ENCODE measurements at regions not wholly inside any gene's neighbourhood (a gene's known extent, or its start where the extent isn't known, plus 50 kb on each side); places are given as distances from the start of the nearest gene placed in this dataset.

- Histone ChIP-seq H3K9ac (ENCODE audit: low read depth in 2 of 2, low read length in 2 of 2) (no peak overlapping the region), H3K27me3 (no peaks in the 10 kb centered on the region)
These were observed 187.5 kb downstream of the TM9SF2 start for GRCh38 chr13:99688776-99689175.

DNA sequence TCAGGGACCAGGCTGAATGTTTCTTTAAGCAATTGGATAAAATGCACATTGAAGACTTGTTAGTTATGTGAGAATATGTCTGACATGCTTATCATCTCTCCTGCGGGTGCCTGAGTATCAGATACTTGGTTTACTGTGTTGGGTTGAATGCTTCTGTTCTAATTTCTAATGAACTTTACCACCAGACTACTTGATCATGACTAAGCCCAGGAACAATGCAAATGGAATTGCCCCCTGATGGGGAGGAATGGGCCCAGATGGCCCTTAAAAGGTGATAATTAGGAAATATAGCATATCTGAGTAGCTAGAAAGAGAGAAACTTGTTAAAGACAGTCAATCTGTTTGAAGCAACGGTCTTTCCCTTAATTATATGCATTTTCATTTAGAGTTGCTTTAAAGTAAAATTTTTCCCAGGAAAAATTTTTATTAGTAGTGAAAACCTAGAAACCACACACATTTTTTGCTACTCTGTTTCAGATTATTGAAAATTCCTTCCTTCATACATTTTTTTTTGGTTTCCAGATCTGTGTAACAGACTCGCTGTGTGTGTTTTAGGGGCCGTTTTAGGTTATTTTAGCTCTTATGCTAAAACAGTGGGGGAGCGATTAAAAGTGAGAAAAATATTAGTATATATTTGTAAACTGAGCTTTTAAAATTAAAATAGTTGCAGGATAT, 186.6 kb downstream of the TM9SF2 start:
- intact Hi-C loops (cut with DNase I), result no loop called here
- no peaks in the 10 kb centered on the region for H3K9me3 ChIP-seq
- H3K4me1 ChIP-seq, result no peaks in the 10 kb centered on the region
- no peak overlapping the region for H3K9ac ChIP-seq (ENCODE audit: low read depth in 2 of 2, low read length in 2 of 2)
- H3K27ac ChIP-seq, result no peak overlapping the region
- H3K27me3 ChIP-seq, result no peaks in the 10 kb centered on the region
- no peak overlapping the region for H3K4me3 ChIP-seq
- no peak for TF ChIP-seq CTCF (IDR thresholded peaks at IDR 0.05)
- DNase-seq, result no peak
- no peaks in the 10 kb centered on the region for H3K36me3 ChIP-seq

More at GRCh38 chr13:99688776-99689175, 187.5 kb downstream of the TM9SF2 start:
- no peak for TF ChIP-seq CTCF (IDR thresholded peaks at IDR 0.05)
- no peaks in the 10 kb centered on the region for H3K36me3 ChIP-seq
- no peak overlapping the region for H3K4me3 ChIP-seq
- intact Hi-C loops (cut with DNase I), result no loop called here
- no peak overlapping the region for H3K27ac ChIP-seq
- no peaks in the 10 kb centered on the region for H3K9me3 ChIP-seq
- DNase-seq, result no peak
- no peaks in the 10 kb centered on the region for H3K4me1 ChIP-seq

DNA sequence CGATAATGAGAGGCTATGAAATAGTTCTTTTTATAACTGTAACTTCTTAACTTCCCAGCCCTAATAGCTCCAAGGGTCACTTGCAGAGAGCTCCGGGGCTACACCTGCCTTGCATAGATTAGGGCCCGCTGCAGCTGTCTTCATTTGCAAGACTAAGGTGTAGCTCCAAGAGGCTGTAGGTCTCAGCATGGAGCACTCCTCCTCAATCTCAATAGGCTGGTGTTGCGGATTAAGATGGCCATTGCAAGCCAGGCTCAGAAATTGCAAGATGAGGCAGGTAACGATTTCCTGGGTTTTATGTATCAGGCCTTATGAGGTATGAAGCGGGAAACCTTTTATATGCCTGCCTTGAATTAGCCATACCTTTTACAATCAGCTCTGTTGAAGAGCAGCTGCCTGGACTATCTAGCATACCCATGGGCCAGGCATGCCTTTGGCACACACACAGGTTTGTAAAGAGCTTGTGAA, 185.7 kb downstream of the TM9SF2 start:
- TF ChIP-seq CTCF (IDR thresholded peaks at IDR 0.05), result no peak
- Histone ChIP-seq H3K9me3 (no peaks in the 10 kb centered on the region), H3K4me3 (no peak overlapping the region), H3K27me3 (no peaks in the 10 kb centered on the region), H3K4me1 (no peaks in the 10 kb centered on the region), H3K36me3 (no peaks in the 10 kb centered on the region), H3K27ac (peak overlapping the region; percentile 3), H3K9ac (ENCODE audit: low read depth in 2 of 2, low read length in 2 of 2) (no peak overlapping the region)
- intact Hi-C loops (cut with DNase I), result no loop called here
- DNase-seq, result peak; percentile 40

- no peaks in the 10 kb centered on the region for H3K36me3 ChIP-seq
- intact Hi-C loops (cut with DNase I), result no loop called here
- H3K9me3 ChIP-seq, result no peaks in the 10 kb centered on the region
- no peaks in the 10 kb centered on the region for H3K27me3 ChIP-seq
- no peak for TF ChIP-seq CTCF (IDR thresholded peaks at IDR 0.05)
- H3K9ac ChIP-seq (ENCODE audit: low read depth in 2 of 2, low read length in 2 of 2), result no peak overlapping the region
- H3K4me1 ChIP-seq, result no peaks in the 10 kb centered on the region
- H3K27ac ChIP-seq, result no peak overlapping the region
- no peak overlapping the region for H3K4me3 ChIP-seq
- peak; percentile 62 for DNase-seq
These were observed 184.9 kb downstream of the TM9SF2 start for GRCh38 chr13:99686157-99686572.

DNA sequence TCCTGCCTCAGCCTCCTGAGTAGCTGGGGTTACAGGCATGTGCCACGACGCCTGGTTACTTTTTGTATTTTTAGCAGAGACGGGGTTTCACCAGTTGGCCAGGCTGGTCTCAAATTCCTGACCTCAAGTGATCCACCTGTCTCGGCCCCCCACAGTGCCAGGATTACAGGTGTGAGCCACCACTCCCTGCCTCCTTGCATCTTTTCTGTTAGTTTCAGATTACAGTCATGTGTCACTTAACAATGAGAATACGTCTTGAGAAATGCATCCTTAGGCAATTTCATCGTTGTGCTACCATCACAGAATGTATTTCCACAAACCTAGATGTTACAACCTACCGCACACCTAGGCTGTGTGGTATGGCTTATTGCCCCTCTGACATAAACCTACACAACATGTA, 180.4 kb downstream of the TM9SF2 start:
- no peaks in the 10 kb centered on the region for H3K36me3 ChIP-seq
- TF ChIP-seq CTCF (IDR thresholded peaks at IDR 0.05), result no peak
- no peak overlapping the region for H3K4me3 ChIP-seq
- DNase-seq, result no peak
- H3K9ac ChIP-seq (ENCODE audit: low read depth in 2 of 2, low read length in 2 of 2), result no peak overlapping the region
- no peaks in the 10 kb centered on the region for H3K27me3 ChIP-seq
- intact Hi-C loops (cut with DNase I), result no loop called here
- H3K27ac ChIP-seq, result no peak overlapping the region
- H3K4me1 ChIP-seq, result no peaks in the 10 kb centered on the region
- no peaks in the 10 kb centered on the region for H3K9me3 ChIP-seq
